Mesothelial cell of epicardium (in vitro differentiated cells): ENCODE measurements at regions not wholly inside any gene's neighbourhood (a gene's known extent, or its start where the extent isn't known, plus 50 kb on each side); places are given as distances from the start of the nearest gene placed in this dataset.

ENCODE experiments used
- DNase-seq, 2 experiments: peaks; one replicate each; pipeline ENCODE4 v3.0.0; 2021; ENCODE audit warnings: low spot score in 2 of 2; ENCODE audit not compliant: unreplicated experiment in 2 of 2
- H3K27ac Mint-ChIP-seq: 2 replicates; pipeline ENCODE4 v1.8.0; 2021; ENCODE audit warnings: mixed read lengths
- H3K27me3 Mint-ChIP-seq: 2 replicates; pipeline ENCODE4 v1.8.0; 2021; ENCODE audit warnings: low read depth, mixed read lengths
- H3K36me3 Mint-ChIP-seq: 2 replicates; pipeline ENCODE4 v1.8.0; 2021; ENCODE audit warnings: mixed read lengths
- H3K4me1 Mint-ChIP-seq: 2 replicates; pipeline ENCODE4 v1.8.0; 2021; ENCODE audit warnings: mixed read lengths
- H3K4me3 Mint-ChIP-seq: 2 replicates; pipeline ENCODE4 v1.8.0; 2021; ENCODE audit warnings: mild to moderate bottlenecking, moderate library complexity, mixed read lengths
- H3K9me3 Mint-ChIP-seq: 2 replicates; pipeline ENCODE4 v1.8.0; 2021; ENCODE audit warnings: mixed read lengths
- TF ChIP-seq, protein P1 (sequence below): fragments of 200-600 bp; sonication (generic); IDR thresholded peaks from one replicate; pipeline ENCODE4 v1.5.0; 2021; ENCODE audit warnings: antibody characterized with exemption; ENCODE audit not compliant: unreplicated experiment

- Mint-ChIP-seq H3K36me3 (no peaks in the 10 kb centered on the region), H3K27me3 (peaks cover 22% of the 10 kb centered on the region), H3K4me3 (no peak overlapping the region), H3K9me3 (peaks cover 12% of the 10 kb centered on the region), H3K4me1 (peaks cover 1% of the 10 kb centered on the region), H3K27ac (no peak overlapping the region)
- DNase-seq = no peak
- TF ChIP-seq, protein P1, sequence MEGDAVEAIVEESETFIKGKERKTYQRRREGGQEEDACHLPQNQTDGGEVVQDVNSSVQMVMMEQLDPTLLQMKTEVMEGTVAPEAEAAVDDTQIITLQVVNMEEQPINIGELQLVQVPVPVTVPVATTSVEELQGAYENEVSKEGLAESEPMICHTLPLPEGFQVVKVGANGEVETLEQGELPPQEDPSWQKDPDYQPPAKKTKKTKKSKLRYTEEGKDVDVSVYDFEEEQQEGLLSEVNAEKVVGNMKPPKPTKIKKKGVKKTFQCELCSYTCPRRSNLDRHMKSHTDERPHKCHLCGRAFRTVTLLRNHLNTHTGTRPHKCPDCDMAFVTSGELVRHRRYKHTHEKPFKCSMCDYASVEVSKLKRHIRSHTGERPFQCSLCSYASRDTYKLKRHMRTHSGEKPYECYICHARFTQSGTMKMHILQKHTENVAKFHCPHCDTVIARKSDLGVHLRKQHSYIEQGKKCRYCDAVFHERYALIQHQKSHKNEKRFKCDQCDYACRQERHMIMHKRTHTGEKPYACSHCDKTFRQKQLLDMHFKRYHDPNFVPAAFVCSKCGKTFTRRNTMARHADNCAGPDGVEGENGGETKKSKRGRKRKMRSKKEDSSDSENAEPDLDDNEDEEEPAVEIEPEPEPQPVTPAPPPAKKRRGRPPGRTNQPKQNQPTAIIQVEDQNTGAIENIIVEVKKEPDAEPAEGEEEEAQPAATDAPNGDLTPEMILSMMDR = no peak
Measured at GRCh38 chr3:148319161-148319915, 378.4 kb upstream of the AGTR1 start.

DNA sequence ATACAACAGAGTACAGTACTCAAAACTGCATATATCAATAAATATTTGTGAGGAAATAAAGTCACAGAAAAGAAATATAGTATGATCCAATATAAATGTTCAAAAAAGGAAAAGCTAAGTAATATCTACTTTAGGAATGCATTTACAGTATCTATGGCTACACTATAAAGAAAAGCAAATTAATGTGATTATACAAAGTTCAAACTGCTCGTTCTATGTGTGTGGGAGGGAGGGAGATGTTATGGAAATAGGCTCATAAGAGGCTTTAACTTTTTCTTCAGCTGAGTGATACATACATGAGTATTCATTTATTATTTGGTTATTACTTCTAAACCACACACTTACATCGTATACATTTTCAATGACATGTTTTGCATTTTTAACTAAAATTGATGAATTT, 377.7 kb upstream of the AGTR1 start:
- H3K36me3 Mint-ChIP-seq = no peaks in the 10 kb centered on the region
- TF ChIP-seq, protein P1 = no peak
- DNase-seq = no peak
- H3K9me3 Mint-ChIP-seq = peaks cover 12% of the 10 kb centered on the region
- no peak overlapping the region for H3K4me3 Mint-ChIP-seq
- no peak overlapping the region for H3K27ac Mint-ChIP-seq
- H3K4me1 Mint-ChIP-seq = peaks cover 1% of the 10 kb centered on the region
- H3K27me3 Mint-ChIP-seq = peaks cover 26% of the 10 kb centered on the region

DNA sequence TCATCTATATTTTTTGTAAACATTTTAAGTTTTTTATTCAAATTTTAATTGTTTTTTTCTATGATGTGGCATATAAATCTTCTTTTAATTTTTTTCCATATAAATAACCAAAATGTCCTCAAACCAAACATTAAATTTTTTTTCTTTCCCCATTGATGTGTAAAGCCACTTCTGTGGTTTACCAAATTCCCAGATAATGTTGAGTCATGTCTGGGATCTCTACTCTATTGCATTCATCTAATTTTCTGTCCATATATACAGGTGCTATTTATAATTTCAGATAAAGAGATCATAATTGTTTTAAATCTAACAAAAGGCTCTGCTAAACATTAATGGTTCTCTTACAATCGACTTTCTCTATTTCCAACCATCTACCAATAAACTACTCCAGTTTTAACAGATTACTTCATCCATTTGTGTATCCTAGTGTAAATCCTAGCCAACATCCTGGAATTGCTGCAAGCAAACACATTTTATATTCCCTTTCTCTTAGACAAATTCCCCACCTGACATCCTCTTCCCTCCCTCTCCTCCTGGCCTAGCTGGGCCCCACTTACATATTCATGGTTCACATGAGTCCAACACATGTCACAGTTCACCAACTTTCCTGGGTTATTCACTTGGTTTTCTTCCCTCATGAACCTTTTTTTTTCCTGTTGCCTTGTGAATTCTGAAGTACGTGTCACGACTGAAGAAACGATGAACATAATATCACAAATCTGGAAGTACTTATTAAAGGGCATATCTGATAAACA, 368.0 kb upstream of the AGTR1 start:
- H3K36me3 Mint-ChIP-seq = no peaks in the 10 kb centered on the region
- TF ChIP-seq, protein P1 = no peak
- no peak for DNase-seq
- peaks cover 3% of the 10 kb centered on the region for H3K27me3 Mint-ChIP-seq
- no peak overlapping the region for H3K4me3 Mint-ChIP-seq
- H3K4me1 Mint-ChIP-seq = peaks cover 8% of the 10 kb centered on the region
- H3K9me3 Mint-ChIP-seq = no peaks in the 10 kb centered on the region
- no peak overlapping the region for H3K27ac Mint-ChIP-seq

GRCh38 chr3:148330542-148330941, 367.2 kb upstream of the AGTR1 start:
- Mint-ChIP-seq H3K27ac (no peak overlapping the region), H3K9me3 (no peaks in the 10 kb centered on the region), H3K4me1 (peaks cover 8% of the 10 kb centered on the region), H3K27me3 (peaks cover 1% of the 10 kb centered on the region), H3K36me3 (no peaks in the 10 kb centered on the region), H3K4me3 (no peak overlapping the region)
- no peak for DNase-seq
- TF ChIP-seq, protein P1 = no peak

DNA sequence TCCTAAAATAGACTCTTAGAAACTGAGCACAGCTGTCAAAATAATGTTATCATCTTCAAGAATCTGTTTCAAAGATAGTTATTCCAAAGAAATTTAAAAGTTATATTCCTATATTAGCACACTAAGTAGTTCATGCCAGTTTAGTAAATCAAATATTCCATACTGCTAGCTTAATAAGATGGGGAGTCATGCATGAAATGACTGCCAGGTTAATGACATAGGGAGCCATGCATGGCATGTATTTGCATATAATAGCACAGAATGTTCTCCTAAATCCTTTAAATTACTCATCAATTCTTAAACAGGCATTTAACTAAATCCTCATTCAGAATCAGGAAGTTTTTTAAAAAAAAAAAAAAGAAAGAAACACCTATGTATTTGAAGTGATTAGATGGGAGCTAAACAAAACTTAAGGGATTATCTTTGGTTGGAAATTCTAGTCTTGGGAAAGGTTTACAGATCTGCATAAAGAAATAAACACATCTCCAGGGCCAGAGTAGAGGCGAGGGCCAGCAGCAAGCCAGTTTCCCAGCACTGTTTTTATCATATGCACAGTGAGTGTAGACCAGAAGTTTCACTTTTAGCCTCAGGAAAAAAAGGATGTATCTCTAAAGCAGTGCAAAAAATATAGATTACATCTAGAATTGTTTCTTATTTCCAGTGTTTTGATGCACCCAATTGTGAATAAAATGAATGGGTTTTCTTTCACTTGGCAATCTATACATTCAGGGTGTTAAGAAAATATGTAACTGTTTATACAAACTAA, 366.4 kb upstream of the AGTR1 start:
- H3K4me1 Mint-ChIP-seq = peaks cover 8% of the 10 kb centered on the region
- H3K9me3 Mint-ChIP-seq = no peaks in the 10 kb centered on the region
- H3K36me3 Mint-ChIP-seq = no peaks in the 10 kb centered on the region
- TF ChIP-seq, protein P1 = no peak
- H3K27ac Mint-ChIP-seq = no peak overlapping the region
- peaks cover 1% of the 10 kb centered on the region for H3K27me3 Mint-ChIP-seq
- H3K4me3 Mint-ChIP-seq = no peak overlapping the region
- DNase-seq = no peak
